K562 (cell line): ENCODE measurements at regions not wholly inside any gene's neighbourhood (a gene's known extent, or its start where the extent isn't known, plus 50 kb on each side); places are given as distances from the start of the nearest gene placed in this dataset.

Experiments used
- TF ChIP-seq, protein P1 (sequence below): fragments of 450-650 bp; IDR thresholded peaks from one replicate; pipeline ENCODE4 v1.6.1; 2018; ENCODE audit warnings: mild to moderate bottlenecking, moderate library complexity; ENCODE audit not compliant: partially characterized antibody
- TF ChIP-seq, protein P2 (sequence below), 2 experiments: fragments of 450-650 bp; formaldehyde crosslinking in 1 of 2; IDR thresholded peaks; 2 replicates each; pipeline versions ENCODE4 v1.4.0 to v1.6.1; 2014 to 2020; ENCODE audit warnings: mild to moderate bottlenecking in 2 of 2, borderline replicate concordance in 1 of 2, low read depth in 1 of 2
- TF ChIP-seq, protein P3 (sequence below), 3 experiments: IDR thresholded peaks in 2 of 3; conservative IDR thresholded peaks in 1 of 3; 2 replicates each; pipeline ENCODE4 v1.5.1; 2011 to 2012; ENCODE audit warnings: low read length in 3 of 3, mild to moderate bottlenecking in 3 of 3, control low read depth in 2 of 3, improper control_type of control experiment in 1 of 3, inconsistent platforms in 1 of 3, low read depth in 1 of 3, mixed read lengths in 1 of 3, moderate library complexity in 1 of 3; ENCODE audit not compliant: insufficient read depth in 2 of 3

DNA sequence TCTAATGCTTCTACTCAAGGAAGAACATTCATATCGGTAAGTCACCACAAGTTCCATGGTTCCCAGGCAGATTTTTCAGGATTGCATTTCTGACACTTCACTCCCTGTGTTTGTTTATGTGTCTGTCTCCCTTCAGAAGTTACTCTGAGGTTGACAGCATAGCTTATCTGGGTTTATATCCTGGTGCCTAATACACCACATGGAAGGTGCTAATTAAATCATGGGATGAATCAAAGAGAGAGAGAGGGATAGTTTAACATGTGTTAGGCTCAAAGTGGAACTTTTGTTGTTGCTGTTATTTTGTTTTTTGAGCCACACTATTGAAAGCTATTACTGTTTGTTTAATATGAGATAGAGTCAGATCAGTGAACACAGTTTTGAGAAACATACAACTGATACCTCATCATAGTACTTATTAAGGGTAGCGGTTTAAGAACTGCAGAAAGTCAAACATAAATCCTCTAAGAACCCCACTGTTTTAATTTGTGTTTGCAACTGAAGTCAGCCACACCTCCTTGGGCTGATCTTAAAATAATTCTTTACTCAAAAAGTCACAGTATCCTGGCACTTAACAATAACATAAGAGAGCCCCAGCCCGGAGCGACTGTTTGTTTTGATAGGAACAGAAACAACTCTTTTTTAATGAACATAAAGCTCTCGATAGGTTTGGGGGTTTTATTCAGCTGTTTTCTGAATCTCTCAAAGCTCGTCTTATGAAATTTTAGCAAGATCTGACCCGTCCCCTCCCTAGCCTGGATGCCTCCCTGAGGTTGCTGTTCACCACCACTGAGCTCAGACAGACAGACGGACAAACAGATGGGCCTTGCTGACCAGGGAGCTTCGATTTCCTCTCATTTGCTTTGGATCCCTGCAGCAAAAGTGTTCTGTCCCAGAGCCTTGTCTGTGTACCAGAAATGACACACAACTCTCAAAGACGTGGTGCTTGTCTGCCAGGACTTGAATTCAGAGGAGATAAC lies 98.3 kb upstream of the MYOCD start:
- TF ChIP-seq, protein P1, sequence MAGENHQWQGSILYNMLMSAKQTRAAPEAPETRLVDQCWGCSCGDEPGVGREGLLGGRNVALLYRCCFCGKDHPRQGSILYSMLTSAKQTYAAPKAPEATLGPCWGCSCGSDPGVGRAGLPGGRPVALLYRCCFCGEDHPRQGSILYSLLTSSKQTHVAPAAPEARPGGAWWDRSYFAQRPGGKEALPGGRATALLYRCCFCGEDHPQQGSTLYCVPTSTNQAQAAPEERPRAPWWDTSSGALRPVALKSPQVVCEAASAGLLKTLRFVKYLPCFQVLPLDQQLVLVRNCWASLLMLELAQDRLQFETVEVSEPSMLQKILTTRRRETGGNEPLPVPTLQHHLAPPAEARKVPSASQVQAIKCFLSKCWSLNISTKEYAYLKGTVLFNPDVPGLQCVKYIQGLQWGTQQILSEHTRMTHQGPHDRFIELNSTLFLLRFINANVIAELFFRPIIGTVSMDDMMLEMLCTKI = no peak
- TF ChIP-seq, protein P2, sequence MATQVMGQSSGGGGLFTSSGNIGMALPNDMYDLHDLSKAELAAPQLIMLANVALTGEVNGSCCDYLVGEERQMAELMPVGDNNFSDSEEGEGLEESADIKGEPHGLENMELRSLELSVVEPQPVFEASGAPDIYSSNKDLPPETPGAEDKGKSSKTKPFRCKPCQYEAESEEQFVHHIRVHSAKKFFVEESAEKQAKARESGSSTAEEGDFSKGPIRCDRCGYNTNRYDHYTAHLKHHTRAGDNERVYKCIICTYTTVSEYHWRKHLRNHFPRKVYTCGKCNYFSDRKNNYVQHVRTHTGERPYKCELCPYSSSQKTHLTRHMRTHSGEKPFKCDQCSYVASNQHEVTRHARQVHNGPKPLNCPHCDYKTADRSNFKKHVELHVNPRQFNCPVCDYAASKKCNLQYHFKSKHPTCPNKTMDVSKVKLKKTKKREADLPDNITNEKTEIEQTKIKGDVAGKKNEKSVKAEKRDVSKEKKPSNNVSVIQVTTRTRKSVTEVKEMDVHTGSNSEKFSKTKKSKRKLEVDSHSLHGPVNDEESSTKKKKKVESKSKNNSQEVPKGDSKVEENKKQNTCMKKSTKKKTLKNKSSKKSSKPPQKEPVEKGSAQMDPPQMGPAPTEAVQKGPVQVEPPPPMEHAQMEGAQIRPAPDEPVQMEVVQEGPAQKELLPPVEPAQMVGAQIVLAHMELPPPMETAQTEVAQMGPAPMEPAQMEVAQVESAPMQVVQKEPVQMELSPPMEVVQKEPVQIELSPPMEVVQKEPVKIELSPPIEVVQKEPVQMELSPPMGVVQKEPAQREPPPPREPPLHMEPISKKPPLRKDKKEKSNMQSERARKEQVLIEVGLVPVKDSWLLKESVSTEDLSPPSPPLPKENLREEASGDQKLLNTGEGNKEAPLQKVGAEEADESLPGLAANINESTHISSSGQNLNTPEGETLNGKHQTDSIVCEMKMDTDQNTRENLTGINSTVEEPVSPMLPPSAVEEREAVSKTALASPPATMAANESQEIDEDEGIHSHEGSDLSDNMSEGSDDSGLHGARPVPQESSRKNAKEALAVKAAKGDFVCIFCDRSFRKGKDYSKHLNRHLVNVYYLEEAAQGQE (IDR thresholded peaks at IDR 0.05; ENCODE audit: borderline replicate concordance) = no peak
- TF ChIP-seq, protein P2 (CRISPR knock-in tag; IDR thresholded peaks at IDR 0.05; ENCODE audit: low read depth) = no peak
- TF ChIP-seq, protein P3, sequence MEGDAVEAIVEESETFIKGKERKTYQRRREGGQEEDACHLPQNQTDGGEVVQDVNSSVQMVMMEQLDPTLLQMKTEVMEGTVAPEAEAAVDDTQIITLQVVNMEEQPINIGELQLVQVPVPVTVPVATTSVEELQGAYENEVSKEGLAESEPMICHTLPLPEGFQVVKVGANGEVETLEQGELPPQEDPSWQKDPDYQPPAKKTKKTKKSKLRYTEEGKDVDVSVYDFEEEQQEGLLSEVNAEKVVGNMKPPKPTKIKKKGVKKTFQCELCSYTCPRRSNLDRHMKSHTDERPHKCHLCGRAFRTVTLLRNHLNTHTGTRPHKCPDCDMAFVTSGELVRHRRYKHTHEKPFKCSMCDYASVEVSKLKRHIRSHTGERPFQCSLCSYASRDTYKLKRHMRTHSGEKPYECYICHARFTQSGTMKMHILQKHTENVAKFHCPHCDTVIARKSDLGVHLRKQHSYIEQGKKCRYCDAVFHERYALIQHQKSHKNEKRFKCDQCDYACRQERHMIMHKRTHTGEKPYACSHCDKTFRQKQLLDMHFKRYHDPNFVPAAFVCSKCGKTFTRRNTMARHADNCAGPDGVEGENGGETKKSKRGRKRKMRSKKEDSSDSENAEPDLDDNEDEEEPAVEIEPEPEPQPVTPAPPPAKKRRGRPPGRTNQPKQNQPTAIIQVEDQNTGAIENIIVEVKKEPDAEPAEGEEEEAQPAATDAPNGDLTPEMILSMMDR (IDR thresholded peaks at IDR 0.05 in 2 of 3, conservative IDR thresholded peaks at IDR 0.05 in 1 of 3; ENCODE audit: insufficient read depth in 2 of 3, low read depth in 1 of 3, low read length in 3 of 3) = no peak
